GM12891 (cell line): ENCODE measurements at regions not wholly inside any gene's neighbourhood (a gene's known extent, or its start where the extent isn't known, plus 50 kb on each side); places are given as distances from the start of the nearest gene placed in this dataset.

Experiments used
- DNase-seq: peaks from one replicate; pipeline ENCODE4 v3.0.0; 2011; ENCODE audit warnings: low spot score; ENCODE audit not compliant: insufficient read length
- FAIRE-seq: peaks from 2 replicates; lab custom pipeline; 2011; peaks lifted over from hg19 to GRCh38; lab: Jason Lieb, UNC
- PAX5 ChIP-seq: IDR thresholded peaks from 2 replicates; pipeline ENCODE4 v1.6.1; 2011; ENCODE audit warnings: low read length, moderate library complexity, mild to moderate bottlenecking; ENCODE audit not compliant: insufficient read depth, severe bottlenecking
- POLR2A ChIP-seq: IDR thresholded peaks from 2 replicates; pipeline ENCODE4 v1.6.1; 2011; ENCODE audit warnings: low read depth, low read length, control low read depth
- POLR2AphosphoS5 ChIP-seq: IDR thresholded peaks from 2 replicates; pipeline ENCODE4 v1.6.1; 2011; ENCODE audit warnings: low read depth, low read length, control low read depth
- POU2F2 ChIP-seq: IDR thresholded peaks from 2 replicates; pipeline ENCODE4 v1.6.1; 2011; ENCODE audit warnings: low read depth, mild to moderate bottlenecking, control low read depth, low read length, moderate library complexity
- SPI1 ChIP-seq: IDR thresholded peaks from 2 replicates; pipeline ENCODE4 v1.6.1; 2011; ENCODE audit warnings: low read depth, low read length, control low read depth
- TAF1 ChIP-seq: IDR thresholded peaks from 2 replicates; pipeline ENCODE4 v1.6.1; 2011; ENCODE audit warnings: low read depth, low read length, control low read depth

DNA sequence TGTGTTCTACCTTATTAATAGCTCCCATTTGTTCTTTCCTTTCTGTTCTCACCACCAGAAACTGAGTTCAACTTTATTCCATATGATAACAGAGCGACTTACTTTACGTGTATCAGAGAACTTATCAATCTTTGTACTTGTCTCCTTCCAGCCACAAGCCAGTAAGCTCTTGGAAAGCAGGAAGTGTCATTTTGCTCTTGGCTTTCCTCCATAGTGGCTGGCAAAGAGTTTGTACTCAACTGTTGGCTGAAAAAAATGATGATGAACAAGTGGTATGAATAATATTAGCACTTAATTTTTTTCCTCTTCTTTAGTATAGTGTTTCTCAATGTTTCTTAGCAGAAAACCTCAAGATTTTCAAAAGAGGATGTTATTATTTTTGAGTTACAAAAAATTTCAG, 182.4 kb upstream of the TOM1L1 start:
- FAIRE-seq: no peak
- TF ChIP-seq SPI1: no peak
- no peak for TF ChIP-seq POU2F2
- TF ChIP-seq POLR2AphosphoS5: no peak
- no peak for TF ChIP-seq TAF1
- no peak for TF ChIP-seq POLR2A
- no peak for TF ChIP-seq PAX5
- no peak for DNase-seq

DNA sequence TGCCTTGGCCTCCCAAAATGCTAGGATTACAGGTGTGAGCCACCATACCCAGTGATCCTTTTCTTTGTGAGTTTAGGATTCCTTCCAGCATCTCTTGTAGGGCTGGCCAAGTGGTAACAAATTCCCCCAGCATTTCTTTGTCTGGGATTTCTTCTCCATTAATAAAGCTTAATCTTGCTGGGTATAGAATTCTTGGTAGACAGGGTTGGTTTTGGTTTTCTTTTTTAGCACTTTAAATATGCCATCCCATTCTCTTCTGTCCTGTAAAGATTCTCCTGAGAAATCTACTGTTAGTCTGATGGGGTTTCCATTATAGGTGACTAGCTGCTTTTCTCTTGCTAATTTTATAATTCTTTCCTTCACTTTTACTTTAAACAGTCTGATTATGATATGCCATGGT, 173.0 kb upstream of the TOM1L1 start:
- FAIRE-seq: no peak
- TF ChIP-seq TAF1 (no peak), POU2F2 (no peak), POLR2A (no peak), SPI1 (no peak), PAX5 (no peak), POLR2AphosphoS5 (no peak)
- DNase-seq: no peak

DNA sequence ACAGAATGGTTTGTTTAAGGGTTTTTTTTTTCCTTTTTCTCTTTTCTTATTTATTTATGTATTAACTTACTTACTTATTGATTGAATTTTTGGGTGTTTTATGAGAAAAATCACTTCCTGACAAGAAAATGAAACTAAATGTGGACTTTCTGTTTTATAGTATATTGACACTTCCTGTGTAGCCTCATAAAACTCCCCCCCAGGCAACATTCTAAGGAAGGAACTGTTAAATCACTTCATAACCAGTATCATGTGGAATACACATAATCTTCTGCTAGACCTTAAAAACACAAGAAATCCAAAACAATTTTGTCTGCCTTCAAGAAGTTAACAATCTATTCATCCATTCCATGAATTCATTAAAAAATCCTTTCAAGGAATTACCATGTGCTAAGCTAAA, 164.1 kb upstream of the TOM1L1 start:
- FAIRE-seq: no peak
- TF ChIP-seq PAX5 (no peak), POLR2A (no peak), SPI1 (no peak), TAF1 (no peak), POU2F2 (no peak), POLR2AphosphoS5 (no peak)
- no peak for DNase-seq

DNA sequence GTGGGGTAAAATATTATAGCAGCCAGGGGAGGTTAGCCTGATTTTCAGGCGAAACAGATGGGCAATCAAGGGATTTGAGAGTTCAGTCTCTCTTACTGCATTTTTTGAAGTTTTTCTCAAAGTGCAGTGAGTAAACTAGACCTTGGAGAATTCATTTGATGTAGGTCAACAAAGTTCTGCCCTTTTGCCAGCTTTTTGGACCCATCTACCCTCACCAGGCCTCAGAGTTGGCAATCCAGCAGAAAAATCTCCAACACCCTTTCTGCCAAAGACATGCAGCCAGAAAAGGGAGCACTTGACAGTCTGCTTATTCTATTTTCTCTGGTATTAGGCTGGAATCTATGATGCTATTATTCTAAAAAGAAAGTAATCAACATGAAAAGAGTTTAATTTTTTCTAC, 162.2 kb upstream of the TOM1L1 start:
- TF ChIP-seq TAF1 (no peak), POLR2A (no peak), POU2F2 (no peak), POLR2AphosphoS5 (no peak), PAX5 (no peak), SPI1 (no peak)
- FAIRE-seq (no peak), DNase-seq (no peak)

DNA sequence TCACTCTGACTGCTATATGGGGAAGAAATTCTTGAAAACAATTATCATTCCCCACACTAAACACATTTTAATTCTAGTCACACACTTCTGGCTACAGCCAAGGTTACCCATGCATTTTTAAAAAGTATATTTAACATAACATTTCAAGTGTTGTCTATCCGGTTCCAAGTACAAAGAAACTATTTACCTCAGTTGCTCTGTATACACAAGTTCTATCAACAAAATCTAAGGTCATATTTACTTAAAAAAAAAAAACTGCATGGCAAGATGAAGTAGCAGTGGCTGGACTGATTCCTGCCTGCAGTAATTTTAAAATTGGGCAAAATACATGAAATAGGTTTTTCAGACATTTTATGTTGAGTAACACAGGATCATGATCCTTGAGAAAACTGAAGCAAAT, 155.9 kb upstream of the TOM1L1 start:
- no peak for FAIRE-seq
- no peak for DNase-seq
- TF ChIP-seq POU2F2 (no peak), TAF1 (no peak), POLR2A (no peak), PAX5 (no peak), POLR2AphosphoS5 (no peak), SPI1 (no peak)

DNA sequence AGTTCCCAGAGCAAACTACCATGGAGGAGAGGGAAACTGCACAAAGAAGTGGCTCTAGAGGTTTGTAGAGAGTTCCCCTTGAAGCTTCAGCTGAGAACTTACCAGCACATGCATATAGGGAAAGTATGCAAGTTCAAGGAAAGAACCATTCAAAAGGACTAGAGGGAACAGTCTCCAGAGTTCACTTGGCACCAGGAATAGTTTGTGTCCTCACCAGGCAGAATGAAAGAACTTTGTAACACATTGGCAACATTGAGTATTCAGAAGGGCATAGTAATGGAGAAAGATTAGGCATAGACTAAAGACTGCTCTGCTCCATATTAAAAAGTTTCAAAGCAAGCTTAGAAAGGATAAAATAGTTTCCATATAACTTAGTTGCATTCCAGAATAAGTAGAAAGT, 155.4 kb upstream of the TOM1L1 start:
- DNase-seq: no peak
- no peak for FAIRE-seq
- TF ChIP-seq SPI1 (no peak), POU2F2 (no peak), PAX5 (no peak), POLR2A (no peak), TAF1 (no peak), POLR2AphosphoS5 (no peak)

DNA sequence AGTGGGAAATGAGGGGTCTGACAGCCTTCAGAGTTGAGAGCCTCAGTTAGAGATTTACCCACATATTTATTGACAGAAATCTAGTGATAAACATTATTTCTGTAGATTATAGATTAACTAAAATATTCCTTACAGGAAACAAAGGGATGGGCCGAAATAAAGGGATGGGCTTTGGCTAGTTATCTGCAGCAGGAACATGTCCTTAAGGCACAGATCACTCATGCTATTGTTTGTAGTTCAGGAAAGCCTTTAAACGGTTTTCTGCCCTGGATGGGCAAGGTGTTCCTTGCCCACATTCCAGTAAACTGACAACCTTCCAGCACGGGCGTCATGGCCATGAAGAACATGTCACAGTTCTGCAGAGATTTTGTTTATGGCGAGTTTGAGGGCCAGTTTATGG, 154.8 kb upstream of the TOM1L1 start:
- DNase-seq: no peak
- TF ChIP-seq PAX5 (no peak), POLR2A (no peak), POU2F2 (no peak), POLR2AphosphoS5 (no peak), SPI1 (no peak), TAF1 (no peak)
- FAIRE-seq: no peak

DNA sequence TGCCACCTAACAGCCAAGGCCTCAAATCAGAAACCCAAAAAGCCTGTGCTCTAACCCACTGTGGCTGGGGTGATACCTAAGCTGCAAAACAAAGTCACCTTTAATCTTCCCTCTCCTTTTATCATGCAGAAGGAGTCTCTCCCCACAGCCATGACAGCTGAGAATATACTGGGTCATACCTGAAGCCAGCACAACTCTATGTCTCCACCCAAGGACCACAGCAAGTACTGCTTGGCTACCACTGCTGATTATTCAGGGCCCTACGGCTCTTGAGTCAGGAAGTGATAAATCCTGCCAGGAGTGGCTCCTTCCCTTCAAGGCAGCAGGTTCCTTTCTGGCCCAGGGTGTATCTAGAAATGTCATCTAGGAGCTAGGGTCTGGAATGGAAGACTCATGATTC, 151.5 kb upstream of the TOM1L1 start:
- TF ChIP-seq POU2F2 (no peak), SPI1 (no peak), POLR2A (no peak), POLR2AphosphoS5 (no peak), PAX5 (no peak)
- DNase-seq (no peak), FAIRE-seq (no peak)

DNA sequence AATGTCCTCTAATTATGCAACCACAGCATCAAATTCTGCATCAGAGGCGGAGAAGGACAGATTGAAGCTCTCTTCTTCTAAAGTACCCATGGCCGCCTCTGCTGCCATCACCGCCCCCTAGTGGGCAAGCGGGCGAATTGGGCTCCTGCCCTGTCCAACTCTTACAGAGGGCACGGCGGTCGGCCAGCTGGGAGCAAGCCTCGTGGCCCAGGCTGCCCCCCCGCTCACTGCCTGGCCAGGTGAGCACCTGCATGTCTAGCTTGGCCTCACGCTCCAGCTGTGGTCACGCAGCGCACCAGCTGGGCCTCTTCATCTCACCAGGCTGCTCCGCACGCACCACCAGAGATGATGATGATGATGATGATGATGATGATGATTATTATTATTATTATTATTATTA, 146.1 kb upstream of the TOM1L1 start:
- DNase-seq (no peak), FAIRE-seq (no peak)
- TF ChIP-seq POLR2AphosphoS5: no peak
- no peak for TF ChIP-seq TAF1
- no peak for TF ChIP-seq PAX5
- no peak for TF ChIP-seq POU2F2
- TF ChIP-seq POLR2A: no peak
- no peak for TF ChIP-seq SPI1

DNA sequence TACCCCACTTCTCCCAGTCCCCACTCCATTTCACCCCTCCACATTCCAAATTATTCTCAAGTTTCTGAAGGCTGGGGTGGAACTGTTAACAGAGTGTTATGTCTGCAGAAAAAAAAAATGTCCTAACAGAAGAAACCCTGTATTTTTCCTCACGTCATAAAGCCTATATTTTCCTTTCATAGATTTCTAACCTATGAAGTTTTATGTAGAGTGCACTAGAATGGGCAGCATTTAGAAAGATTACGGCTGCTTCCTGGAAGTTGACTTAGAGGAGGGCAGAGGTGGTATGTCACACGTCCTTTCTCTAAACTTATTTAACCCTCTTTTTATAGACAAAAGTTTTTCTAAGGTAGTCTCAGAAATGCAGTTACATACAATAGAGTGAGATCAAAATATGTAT, 139.8 kb upstream of the TOM1L1 start:
- FAIRE-seq (no peak), DNase-seq (no peak)
- TF ChIP-seq POLR2A (no peak), PAX5 (no peak), SPI1 (no peak), TAF1 (no peak), POLR2AphosphoS5 (no peak), POU2F2 (no peak)

DNA sequence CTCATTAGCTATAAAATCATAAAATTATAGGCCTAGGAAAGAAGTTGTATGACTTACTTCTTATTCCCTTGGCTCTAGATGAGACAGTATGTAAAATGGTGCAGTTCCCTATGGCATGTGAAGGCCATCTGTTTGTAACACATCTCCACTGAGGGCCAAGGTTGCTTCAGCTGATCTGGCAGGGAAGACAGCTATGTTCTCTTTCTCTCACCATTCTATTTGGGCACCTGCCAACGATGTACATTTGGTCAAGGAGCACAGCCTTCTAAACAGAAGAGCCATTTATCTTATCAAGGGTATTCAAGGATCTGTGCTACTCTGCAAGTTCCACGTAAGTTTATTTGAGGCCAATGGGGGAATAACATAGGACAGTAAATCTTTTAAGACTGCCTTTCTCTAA, 129.8 kb upstream of the TOM1L1 start:
- TF ChIP-seq POLR2AphosphoS5 (no peak), TAF1 (no peak), PAX5 (no peak)
- DNase-seq: no peak
- FAIRE-seq: no peak
